Amygdala (tissue), 56 donors: ENCODE measurements at regions not wholly inside any gene's neighbourhood (a gene's known extent, or its start where the extent isn't known, plus 50 kb on each side); places are given as distances from the start of the nearest gene placed in this dataset.
A peak's percentile ranks its signal among the peaks of the same experiment; 100 is the strongest.

Experiments used
- DNase-seq, 56 donors: peaks; one replicate each; lab custom pipeline; 2025; lab: John Stamatoyannopoulos, UW

- no peak for DNase-seq
Observed at GRCh38 chr15:68499620-68500312, 67.8 kb upstream of the ITGA11 start.

GRCh38 chr15:68500363-68501258 lies 68.6 kb upstream of the ITGA11 start:
- DNase-seq = no peak

GRCh38 chr15:68501259-68501591 lies 69.3 kb upstream of the ITGA11 start:
- no peak for DNase-seq

GRCh38 chr15:68501616-68502015 lies 69.7 kb upstream of the ITGA11 start:
- DNase-seq = no peak

- no peak for DNase-seq
Observed at GRCh38 chr15:68502398-68502901, 70.5 kb upstream of the ITGA11 start.

GRCh38 chr15:68503213-68503612 lies 71.2 kb upstream of the ITGA11 start:
- DNase-seq = no peak

- no peak for DNase-seq
Observed at GRCh38 chr15:68503791-68504680, 72.1 kb upstream of the ITGA11 start.

- DNase-seq = no peak
Observed at GRCh38 chr15:68504681-68505170, 72.8 kb upstream of the ITGA11 start.

- DNase-seq = no peak
Observed at GRCh38 chr15:68506071-68506470, 72.7 kb upstream of the CORO2B start.

GRCh38 chr15:68507447-68507846 lies 71.3 kb upstream of the CORO2B start:
- no peak for DNase-seq

- DNase-seq = peak in 3 of 56 donors; percentile 11 to 23 (median 15)
Observed at GRCh38 chr15:68508485-68509189, 70.2 kb upstream of the CORO2B start.

GRCh38 chr15:68510558-68510957 lies 68.2 kb upstream of the CORO2B start:
- no peak for DNase-seq

GRCh38 chr15:68511073-68511991 lies 67.5 kb upstream of the CORO2B start:
- DNase-seq = no peak

- DNase-seq = no peak
Observed at GRCh38 chr15:68512052-68512451, 66.7 kb upstream of the CORO2B start.

GRCh38 chr15:68512598-68512997 lies 66.2 kb upstream of the CORO2B start:
- no peak for DNase-seq

GRCh38 chr15:68515371-68516095 lies 63.3 kb upstream of the CORO2B start:
- DNase-seq = no peak

GRCh38 chr15:68517285-68517761 lies 61.5 kb upstream of the CORO2B start:
- DNase-seq = no peak

- peak in 4 of 56 donors; percentile 4 to 24 (median 10) for DNase-seq
Observed at GRCh38 chr15:68518046-68518445, 60.7 kb upstream of the CORO2B start.
